Fibroblast of mammary gland (primary cell): ENCODE measurements at regions not wholly inside any gene's neighbourhood (a gene's known extent, or its start where the extent isn't known, plus 50 kb on each side); places are given as distances from the start of the nearest gene placed in this dataset.
"Not testable (repeated sequence)": the region's sequence is repeated elsewhere in the genome, so short reads cannot be mapped to it uniquely, and the experiment has no call there.

Experiments
- DNase-seq: peaks from one replicate; pipeline ENCODE4 v3.0.0-alpha.2; 2010; ENCODE audit warnings: low read depth
- H3K4me3 ChIP-seq: 2 replicates; pipeline ENCODE4 v1.5.1; 2011; ENCODE audit warnings: low read depth, mild to moderate bottlenecking, low read length, moderate library complexity; ENCODE audit not compliant: control insufficient read depth
- TF ChIP-seq, protein P1 (sequence below): conservative IDR thresholded peaks from 2 replicates; pipeline ENCODE4 v1.5.1; 2011; ENCODE audit warnings: low read depth, low read length, inconsistent platforms; ENCODE audit not compliant: control insufficient read depth, insufficient read depth

DNA sequence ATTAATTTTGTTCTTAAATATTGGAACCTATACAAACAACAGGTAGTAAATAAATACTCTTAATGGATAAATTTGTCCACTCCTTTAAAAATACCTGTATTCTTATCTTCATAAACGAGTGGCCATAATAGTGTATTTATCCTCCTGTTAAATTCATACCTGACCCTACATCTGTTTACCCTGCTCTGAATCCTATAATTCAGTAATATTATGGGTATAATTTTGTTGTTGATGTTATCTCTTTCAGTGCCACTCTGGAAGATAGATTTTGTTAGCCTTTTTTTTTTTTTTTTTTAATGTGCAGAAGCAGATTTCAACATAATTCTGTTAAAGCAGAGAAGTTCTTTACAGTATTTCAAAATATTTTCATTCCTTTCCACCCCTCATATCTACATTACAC lies 1337.9 kb downstream of the PLA2G4A start:
- H3K4me3 ChIP-seq = no peak overlapping the region
- no peak for DNase-seq
- TF ChIP-seq, protein P1, sequence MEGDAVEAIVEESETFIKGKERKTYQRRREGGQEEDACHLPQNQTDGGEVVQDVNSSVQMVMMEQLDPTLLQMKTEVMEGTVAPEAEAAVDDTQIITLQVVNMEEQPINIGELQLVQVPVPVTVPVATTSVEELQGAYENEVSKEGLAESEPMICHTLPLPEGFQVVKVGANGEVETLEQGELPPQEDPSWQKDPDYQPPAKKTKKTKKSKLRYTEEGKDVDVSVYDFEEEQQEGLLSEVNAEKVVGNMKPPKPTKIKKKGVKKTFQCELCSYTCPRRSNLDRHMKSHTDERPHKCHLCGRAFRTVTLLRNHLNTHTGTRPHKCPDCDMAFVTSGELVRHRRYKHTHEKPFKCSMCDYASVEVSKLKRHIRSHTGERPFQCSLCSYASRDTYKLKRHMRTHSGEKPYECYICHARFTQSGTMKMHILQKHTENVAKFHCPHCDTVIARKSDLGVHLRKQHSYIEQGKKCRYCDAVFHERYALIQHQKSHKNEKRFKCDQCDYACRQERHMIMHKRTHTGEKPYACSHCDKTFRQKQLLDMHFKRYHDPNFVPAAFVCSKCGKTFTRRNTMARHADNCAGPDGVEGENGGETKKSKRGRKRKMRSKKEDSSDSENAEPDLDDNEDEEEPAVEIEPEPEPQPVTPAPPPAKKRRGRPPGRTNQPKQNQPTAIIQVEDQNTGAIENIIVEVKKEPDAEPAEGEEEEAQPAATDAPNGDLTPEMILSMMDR = no peak

DNA sequence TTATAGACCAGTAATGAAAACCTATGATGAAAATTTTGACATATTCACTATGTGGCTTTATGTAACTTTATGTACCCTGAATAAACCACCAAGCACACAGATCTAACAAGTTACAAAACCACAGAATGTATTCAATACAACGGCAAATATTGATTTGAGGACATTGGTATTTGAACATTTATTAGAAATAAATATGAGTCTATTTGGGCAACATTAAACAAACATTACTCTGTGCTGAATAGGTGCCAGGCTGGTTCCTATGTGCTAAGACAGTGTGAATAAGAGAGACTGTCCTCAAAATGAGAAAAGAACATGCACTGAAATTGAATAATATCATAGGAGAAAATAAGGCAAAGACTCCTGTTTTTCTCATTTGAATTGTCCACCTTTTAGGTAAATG lies 1341.2 kb downstream of the PLA2G4A start:
- DNase-seq = no peak
- TF ChIP-seq, protein P1 = no peak
- no peak overlapping the region for H3K4me3 ChIP-seq

DNA sequence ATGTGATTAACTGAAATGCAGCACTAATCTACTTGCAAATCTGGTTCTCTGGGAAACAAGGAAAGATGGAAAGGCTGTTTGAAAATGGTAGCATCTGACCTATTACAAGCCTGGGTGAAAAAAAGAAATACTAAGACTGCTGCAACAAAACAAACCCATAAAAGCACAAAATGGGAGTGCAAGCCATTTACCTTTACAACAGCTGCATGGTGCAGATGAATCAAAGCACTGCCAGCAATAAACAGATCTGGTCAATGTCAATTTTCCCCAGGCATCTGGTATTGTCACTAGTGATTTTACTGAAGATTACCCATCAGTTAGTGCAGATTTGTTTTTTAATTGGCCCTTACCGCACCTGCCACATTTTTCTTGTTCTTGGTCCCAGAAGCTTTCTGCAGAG lies 1341.7 kb downstream of the PLA2G4A start:
- DNase-seq = no peak
- no peak overlapping the region for H3K4me3 ChIP-seq
- TF ChIP-seq, protein P1 = no peak

DNA sequence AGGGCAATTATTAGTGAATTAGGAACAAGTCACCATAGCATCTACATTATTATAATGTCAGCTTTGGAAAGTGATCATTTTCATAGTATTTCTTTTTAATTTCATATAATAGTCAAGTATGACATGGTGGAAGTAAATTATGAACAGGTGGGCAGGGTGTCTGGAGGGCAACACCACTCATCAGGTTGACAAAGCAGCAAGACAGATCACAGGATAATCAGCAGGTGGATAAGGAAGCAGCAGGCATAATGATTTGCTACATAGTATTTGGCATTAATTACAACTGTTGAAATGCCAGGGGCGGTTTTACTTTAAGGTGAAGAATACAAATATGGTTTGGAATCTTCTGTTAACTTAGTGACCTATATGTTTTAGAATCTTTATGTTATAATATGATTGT lies 1342.2 kb downstream of the PLA2G4A start:
- TF ChIP-seq, protein P1 = no peak
- no peak overlapping the region for H3K4me3 ChIP-seq
- no peak for DNase-seq

DNA sequence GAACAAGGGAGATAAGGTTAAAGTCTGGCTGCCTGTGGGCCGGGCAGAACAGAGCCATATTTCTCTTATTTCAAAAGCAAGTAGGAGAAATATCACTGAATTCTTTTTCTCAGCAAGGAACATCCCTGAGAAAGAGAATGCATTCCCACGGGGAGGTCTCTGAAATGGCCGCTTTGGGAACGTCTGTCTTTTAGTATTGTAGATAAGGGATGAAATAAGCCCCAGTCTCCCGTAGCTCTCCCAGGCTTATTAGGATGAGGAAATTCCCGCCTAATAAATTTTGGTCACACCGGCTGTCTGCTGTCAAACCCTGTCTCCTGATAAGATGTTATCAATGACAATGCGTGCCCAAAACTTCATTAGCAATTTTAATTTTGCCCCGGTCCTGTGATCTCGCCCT lies 1353.3 kb downstream of the PLA2G4A start:
- DNase-seq = not testable (repeated sequence)

DNA sequence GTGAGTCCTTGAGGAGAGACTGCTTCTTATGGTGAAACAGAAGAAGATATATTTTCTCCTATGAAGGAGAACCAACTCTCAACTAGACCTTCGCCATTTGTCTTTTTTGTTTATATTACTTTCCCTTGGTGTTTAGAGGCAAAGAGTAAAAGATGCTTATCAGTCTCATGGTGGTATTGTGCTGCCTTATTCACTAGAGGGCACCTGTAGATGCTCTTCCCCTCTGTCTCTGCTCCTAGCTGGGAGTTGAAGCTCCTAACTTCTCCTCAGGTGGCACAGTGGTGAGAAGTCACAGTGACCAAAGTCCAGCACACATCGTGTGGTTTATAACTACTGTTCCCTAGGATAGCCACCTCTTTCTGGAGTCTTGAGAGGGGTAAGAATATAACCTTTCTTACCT lies 1359.6 kb downstream of the PLA2G4A start:
- TF ChIP-seq, protein P1 = no peak
- DNase-seq = no peak
- H3K4me3 ChIP-seq = no peak overlapping the region

More for the DNA sequence above, 1353.3 kb downstream of the PLA2G4A start:
- H3K4me3 ChIP-seq = not testable (repeated sequence)

DNA sequence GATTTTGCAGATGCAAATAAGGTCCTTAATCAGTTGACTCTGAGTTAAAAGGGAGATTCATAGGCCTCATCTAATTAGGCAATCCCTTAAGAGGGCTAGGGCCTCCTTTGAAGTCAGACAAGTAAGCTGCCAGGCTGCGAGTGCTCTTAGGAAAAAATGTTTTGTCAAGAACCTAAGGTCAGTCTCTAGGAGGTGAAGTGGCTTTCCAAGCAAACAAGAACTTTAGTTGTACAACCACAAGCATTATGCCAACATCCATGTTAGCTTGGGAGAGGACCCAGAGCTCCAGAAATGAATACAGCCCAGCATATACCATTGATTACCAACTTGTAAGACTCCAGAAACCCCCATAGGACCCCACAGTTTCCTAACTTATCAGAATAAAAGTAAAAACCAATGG lies 1366.2 kb downstream of the PLA2G4A start:
- H3K4me3 ChIP-seq = no peak overlapping the region
- TF ChIP-seq, protein P1 = no peak
- no peak for DNase-seq
